ENCODE measurements at regions not wholly inside any gene's neighbourhood (a gene's known extent, or its start where the extent isn't known, plus 50 kb on each side); places are given as distances from the start of the nearest gene placed in this dataset.

DNA sequence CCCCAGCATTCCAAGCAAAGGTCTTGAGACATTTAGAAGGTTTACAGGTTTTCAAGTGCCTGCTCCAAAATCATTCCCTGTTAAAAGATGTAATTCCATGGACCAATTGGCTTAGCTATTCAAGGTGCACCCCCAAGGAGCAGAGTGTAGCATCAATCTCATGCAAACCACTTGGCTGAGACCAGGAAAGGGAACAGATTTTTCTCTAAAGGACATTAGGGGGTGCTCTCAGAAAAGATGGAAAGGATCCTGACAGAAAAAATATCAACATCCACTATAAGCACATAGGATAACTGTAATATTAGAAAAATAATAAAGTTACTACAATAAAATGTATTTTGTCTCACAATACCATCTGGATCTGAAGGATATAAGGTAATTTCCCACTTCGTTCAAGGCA, 328.0 kb upstream of the CDIN1 start:
- no peak for TF ChIP-seq CTCF (IDR thresholded peaks at IDR 0.05)

DNA sequence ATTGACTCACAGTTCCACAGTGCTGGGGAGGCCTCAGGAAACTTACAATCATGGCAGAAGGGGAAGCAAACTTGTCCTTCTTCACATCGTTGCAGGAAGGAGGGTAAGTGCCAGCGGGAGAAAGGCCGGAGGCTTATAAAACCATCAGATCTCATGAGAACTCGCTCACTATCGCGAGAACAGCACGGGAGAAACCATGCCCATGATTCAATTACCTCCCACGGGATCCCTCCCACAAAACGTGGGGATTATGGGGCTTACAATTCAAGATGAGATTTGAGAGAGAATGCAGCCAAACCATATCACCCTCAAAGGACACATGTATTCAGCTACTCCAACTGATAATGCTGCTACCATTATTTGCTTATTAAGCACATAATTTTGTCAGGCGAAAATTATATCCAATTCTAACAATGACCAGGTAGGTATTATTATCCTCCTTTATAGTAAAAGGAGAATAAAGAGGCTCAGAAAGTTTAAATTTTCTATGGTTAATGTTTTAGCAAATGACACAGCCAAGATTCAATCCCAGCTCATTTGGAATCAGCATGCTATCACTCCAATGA, 327.2 kb upstream of the CDIN1 start:
- Mint-ChIP-seq H3K4me1 (ENCODE audit: low read depth) (no peaks in the 10 kb centered on the region), H3K9me3 (no peaks in the 10 kb centered on the region), H3K4me3 (no peak overlapping the region), H3K27me3 (no peaks in the 10 kb centered on the region), H3K36me3 (ENCODE audit: low read depth) (no peaks in the 10 kb centered on the region), H3K27ac (no peak overlapping the region)
- intact Hi-C loops (cut with micrococcal nuclease): no loop called here
- POLR2A ChIA-PET: no interaction called here
- CTCF ChIA-PET: no interaction called here
- no peak for TF ChIP-seq CTCF (IDR thresholded peaks at IDR 0.05)
- ATAC-seq: no peak
- no peak for DNase-seq

More for the DNA sequence above, 328.0 kb upstream of the CDIN1 start:
- intact Hi-C loops (cut with micrococcal nuclease): no loop called here
- no peaks in the 10 kb centered on the region for H3K36me3 Mint-ChIP-seq (ENCODE audit: low read depth)
- no peak overlapping the region for H3K4me3 Mint-ChIP-seq
- no peaks in the 10 kb centered on the region for H3K4me1 Mint-ChIP-seq (ENCODE audit: low read depth)
- ChIA-PET CTCF (no interaction called here), POLR2A (no interaction called here)
- no peaks in the 10 kb centered on the region for H3K9me3 Mint-ChIP-seq
- no peaks in the 10 kb centered on the region for H3K27me3 Mint-ChIP-seq
- ATAC-seq (no peak), DNase-seq (no peak)
- no peak overlapping the region for H3K27ac Mint-ChIP-seq

GRCh38 chr15:36254426-36254825, 325.0 kb upstream of the CDIN1 start:
- CTCF ChIA-PET: no interaction called here
- TF ChIP-seq CTCF (IDR thresholded peaks at IDR 0.05): no peak
- ATAC-seq (no peak), DNase-seq (no peak)
- Mint-ChIP-seq H3K4me1 (ENCODE audit: low read depth) (no peaks in the 10 kb centered on the region), H3K36me3 (ENCODE audit: low read depth) (no peaks in the 10 kb centered on the region), H3K4me3 (no peak overlapping the region), H3K27ac (no peak overlapping the region), H3K27me3 (no peaks in the 10 kb centered on the region), H3K9me3 (no peaks in the 10 kb centered on the region)
- POLR2A ChIA-PET: no interaction called here
- intact Hi-C loops (cut with micrococcal nuclease): no loop called here

DNA sequence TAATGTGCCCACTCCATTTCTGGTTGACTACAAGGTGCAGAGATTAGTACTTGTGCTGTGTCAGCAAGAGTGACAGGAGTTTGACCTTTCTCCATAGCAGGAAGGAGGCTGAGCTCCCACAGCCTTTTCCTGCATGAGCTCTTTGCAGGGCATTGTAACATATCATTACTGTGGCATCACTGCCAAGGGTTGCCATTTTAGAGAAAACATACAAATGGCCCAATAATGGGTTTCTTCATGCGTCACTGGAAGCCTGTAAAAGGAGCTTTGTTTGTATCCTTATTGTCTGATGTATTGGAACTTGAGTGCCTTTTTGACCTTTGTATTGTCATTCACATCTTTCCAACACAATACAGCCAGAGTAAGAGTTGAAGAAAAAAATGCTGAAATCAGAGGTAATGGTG, 323.0 kb upstream of the CDIN1 start:
- ATAC-seq (no peak), DNase-seq (no peak)
- POLR2A ChIA-PET: no interaction called here
- Mint-ChIP-seq H3K27me3 (no peaks in the 10 kb centered on the region), H3K9me3 (no peaks in the 10 kb centered on the region), H3K27ac (no peak overlapping the region), H3K36me3 (ENCODE audit: low read depth) (no peaks in the 10 kb centered on the region), H3K4me1 (ENCODE audit: low read depth) (no peaks in the 10 kb centered on the region), H3K4me3 (no peak overlapping the region)
- no peak for TF ChIP-seq CTCF (IDR thresholded peaks at IDR 0.05)
- CTCF ChIA-PET: no interaction called here
- intact Hi-C loops (cut with micrococcal nuclease): no loop called here

DNA sequence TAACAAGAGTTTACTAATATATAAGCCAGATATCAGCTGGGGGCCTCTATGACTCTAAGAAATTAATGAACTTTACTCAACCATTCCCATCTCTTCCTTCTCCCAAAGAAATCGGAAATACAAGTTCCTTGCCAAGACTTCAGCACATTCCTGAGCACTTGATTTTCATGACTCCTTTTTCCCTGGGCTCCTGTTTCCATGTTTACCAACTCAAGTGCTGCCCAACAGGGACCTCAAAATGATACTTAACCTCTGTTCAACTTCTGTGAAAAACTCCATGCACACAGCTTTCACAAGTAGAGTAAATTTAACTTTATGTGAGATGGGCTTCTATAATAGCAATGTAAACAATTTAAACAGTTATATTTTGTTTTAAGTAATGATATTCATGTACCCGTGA, 315.8 kb upstream of the CDIN1 start:
- H3K36me3 Mint-ChIP-seq (ENCODE audit: low read depth): no peaks in the 10 kb centered on the region
- H3K27me3 Mint-ChIP-seq: no peaks in the 10 kb centered on the region
- no peak overlapping the region for H3K4me3 Mint-ChIP-seq
- ChIA-PET POLR2A (no interaction called here), CTCF (no interaction called here)
- no peak for ATAC-seq
- DNase-seq: no peak
- no peaks in the 10 kb centered on the region for H3K4me1 Mint-ChIP-seq (ENCODE audit: low read depth)
- no peak for TF ChIP-seq CTCF (IDR thresholded peaks at IDR 0.05)
- H3K9me3 Mint-ChIP-seq: peaks cover 4% of the 10 kb centered on the region
- intact Hi-C loops (cut with micrococcal nuclease): no loop called here
- H3K27ac Mint-ChIP-seq: no peak overlapping the region
